GM12872 (cell line): ENCODE measurements at regions not wholly inside any gene's neighbourhood (a gene's known extent, or its start where the extent isn't known, plus 50 kb on each side); places are given as distances from the start of the nearest gene placed in this dataset.

Experiments used
- TF ChIP-seq, protein P1 (sequence below): IDR thresholded peaks from 3 replicates; pipeline ENCODE4 v1.5.1; 2011; ENCODE audit warnings: low read depth, mild to moderate bottlenecking, low read length, moderate library complexity; ENCODE audit not compliant: insufficient read depth

DNA sequence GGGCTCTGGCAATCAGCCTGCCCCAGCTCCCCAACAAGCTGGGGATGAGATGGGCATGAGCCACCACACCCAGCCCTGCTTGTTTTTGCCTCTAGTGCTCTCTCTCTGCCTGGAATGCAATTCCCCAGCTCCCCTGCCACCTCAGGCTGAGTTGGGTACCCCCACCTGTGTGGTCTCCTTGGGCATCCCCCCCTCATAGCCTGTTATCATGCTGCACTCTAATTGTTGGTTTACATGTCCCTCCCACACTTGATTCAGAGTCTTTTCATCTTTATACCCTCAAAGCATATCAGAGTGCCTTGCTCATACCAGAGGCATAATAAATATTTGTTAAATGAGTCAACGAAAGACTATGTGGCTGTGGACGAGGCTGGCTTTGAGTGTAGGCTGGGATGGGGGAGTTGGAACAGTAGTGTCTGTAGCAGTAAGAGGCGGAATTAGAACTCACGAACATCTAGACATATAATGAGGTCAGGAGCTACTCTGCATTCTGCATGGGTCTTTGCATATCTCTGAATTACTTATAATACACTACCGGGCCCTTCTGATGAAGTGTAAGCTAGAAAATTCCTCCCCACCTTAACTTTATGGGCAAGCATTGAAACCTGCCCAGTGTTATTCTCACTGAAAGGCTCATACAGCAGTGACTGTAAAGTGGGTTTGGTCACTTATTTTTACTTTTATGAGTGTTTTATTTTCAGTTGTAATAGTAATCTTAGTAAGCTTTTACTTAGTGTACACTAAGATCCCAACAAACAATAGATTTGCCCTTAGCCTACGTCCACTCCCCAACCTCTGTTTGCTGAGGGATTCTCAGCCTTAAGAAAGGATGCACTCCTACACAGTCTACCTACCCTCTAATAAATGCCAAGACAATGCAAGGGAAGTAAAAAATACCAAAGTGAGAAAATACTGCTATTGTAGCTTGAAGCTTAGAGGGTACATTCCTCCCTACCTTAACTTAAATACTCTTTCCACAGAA, 58.7 kb downstream of the EDN1 start:
- TF ChIP-seq, protein P1, sequence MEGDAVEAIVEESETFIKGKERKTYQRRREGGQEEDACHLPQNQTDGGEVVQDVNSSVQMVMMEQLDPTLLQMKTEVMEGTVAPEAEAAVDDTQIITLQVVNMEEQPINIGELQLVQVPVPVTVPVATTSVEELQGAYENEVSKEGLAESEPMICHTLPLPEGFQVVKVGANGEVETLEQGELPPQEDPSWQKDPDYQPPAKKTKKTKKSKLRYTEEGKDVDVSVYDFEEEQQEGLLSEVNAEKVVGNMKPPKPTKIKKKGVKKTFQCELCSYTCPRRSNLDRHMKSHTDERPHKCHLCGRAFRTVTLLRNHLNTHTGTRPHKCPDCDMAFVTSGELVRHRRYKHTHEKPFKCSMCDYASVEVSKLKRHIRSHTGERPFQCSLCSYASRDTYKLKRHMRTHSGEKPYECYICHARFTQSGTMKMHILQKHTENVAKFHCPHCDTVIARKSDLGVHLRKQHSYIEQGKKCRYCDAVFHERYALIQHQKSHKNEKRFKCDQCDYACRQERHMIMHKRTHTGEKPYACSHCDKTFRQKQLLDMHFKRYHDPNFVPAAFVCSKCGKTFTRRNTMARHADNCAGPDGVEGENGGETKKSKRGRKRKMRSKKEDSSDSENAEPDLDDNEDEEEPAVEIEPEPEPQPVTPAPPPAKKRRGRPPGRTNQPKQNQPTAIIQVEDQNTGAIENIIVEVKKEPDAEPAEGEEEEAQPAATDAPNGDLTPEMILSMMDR, result no peak

DNA sequence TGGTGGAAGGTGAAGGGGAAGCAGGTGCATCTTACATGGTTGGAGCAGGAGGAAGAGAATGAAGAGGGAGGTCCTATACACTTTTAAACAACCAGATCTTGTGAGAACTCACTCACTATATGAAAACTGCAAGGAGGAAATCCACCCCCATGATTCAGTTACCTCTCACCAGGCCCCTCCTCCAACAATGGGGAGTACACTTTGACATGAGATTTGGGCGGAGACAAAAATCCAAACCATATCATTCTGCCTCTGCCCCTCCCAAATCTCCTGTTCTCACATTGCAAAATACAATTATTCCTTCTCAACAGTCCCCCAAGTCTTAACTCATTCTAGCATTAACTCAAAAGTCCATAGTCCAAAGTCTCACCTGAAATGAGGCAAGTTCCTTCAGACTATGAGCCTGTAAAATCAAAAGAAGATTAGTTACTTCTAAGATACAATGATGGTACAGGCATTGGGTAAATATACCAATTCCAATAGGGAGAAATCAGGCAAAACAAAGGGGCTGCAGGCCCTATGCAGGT, 60.5 kb downstream of the EDN1 start:
- TF ChIP-seq, protein P1, result no peak

DNA sequence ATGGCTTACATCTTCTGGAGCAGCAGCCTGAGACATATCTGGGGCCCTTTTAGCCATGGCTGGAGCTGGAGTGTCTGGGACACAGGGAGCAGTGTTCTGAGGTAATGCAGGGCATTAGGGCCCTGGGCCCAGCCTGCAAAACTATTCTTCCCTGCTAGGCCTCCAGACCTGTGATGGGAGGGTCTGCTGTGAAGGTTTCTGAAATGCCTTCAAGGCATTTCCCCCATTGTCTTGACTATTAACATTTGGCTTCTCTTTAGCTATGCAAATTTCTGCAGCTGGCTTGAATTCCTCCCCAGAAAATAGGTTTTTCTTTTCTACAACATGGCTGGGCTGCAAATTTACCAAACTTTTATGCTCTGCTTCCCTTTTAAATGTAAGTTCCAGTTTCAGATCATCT, 61.5 kb downstream of the EDN1 start:
- TF ChIP-seq, protein P1, result no peak

DNA sequence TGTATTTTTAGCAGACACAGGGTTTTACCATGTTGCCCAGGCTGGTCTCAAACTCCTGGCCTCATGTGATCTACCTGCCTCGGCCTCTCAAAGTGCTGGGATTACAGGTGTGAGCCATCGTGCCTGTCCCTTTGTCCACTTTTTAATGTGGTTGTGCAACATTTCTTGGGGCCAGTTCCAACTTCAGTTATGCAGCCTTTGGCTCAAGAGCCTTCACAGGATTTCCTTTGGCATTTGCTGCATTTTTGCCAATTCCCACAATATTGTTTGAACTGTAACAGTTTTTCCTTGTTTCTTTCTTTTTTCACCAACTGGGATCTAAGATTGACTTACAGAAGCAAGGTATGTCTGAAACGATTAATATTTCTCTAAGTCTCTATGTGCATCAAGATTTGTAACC, 63.6 kb downstream of the EDN1 start:
- TF ChIP-seq, protein P1, result no peak

DNA sequence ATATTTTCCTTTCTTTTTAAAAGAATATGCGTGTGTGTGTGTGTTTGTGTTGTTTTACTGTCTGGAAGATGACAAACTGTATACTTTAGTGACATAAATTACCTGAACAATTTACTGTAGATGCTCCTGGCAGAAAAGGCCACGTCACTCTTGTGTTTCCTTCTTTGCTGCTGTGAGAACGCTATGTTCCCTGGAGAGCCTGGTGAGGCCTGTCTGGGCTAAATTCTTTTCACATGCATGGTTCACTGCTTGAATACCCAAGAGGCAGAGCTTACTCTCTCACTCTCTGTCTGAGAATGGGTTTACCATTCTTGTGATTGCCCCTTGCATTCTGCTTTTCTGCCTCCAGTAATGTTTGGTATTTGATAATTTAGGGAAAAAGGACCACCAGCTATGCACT, 64.3 kb downstream of the EDN1 start:
- TF ChIP-seq, protein P1, result no peak

DNA sequence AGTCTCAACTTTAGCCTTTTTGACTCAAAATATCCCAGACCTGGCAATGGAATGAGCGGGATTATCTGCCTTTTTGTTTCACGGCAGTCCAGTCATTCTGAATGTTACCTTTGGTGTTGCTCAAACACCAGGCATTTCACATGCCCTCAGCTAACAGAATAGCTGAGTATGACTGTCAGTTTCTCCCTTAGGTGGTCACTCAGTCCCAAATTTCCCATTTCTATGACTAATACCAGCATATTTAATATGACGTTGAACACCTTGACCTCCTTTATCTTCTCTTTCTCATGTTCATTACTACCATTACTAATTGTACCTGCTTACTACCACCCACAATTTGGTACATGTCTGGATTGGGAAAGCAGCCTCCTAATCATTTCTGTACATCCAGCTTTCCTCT, 65.2 kb downstream of the EDN1 start:
- TF ChIP-seq, protein P1, result no peak

DNA sequence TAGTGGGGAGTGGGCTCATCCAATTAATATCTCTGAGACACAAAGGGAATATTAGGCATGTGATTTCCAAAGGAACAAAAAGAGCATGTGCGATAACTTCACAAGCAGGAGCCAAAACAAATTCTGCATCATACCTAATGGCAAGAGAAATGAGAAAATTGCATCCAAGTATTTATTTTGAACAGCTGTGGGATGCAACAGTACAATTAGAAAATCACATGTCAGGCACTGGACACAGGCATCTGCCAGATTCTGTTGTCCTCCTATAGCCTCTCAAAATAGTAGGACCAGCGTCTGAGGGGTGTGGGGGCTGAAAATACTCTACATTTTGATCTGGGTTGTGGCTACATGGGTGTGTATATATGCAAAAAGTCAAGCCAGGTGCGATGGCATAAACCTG, 66.3 kb downstream of the EDN1 start:
- TF ChIP-seq, protein P1, result no peak
